ENCODE measurements at regions not wholly inside any gene's neighbourhood (a gene's known extent, or its start where the extent isn't known, plus 50 kb on each side); places are given as distances from the start of the nearest gene placed in this dataset.

- no peaks in the 10 kb centered on the region for H3K9me1 ChIP-seq (replicated peaks; ENCODE audit: control insufficient read depth, extremely low read depth, insufficient read depth, low read length)
- H3K9ac ChIP-seq (replicated peaks; ENCODE audit: extremely low read depth, insufficient read depth, low read length), result no peak overlapping the region
- H3K4me1 ChIP-seq (ENCODE audit: control insufficient read depth, extremely low read depth, insufficient read depth, low read length), result no peaks in the 10 kb centered on the region
- no peaks in the 10 kb centered on the region for H4K20me1 ChIP-seq (replicated peaks; ENCODE audit: control insufficient read depth, extremely low read depth, insufficient read depth, low read length)
- H3K79me2 ChIP-seq (ENCODE audit: control insufficient read depth, insufficient read depth, low read length), result no peaks in the 10 kb centered on the region
- no TSS peak for BruUV-seq (replicated peaks)
- no peak overlapping the region for H3K4me3 ChIP-seq (replicated peaks in 1 of 3; ENCODE audit: insufficient read depth in 1 of 3, low read depth in 1 of 3, low read length in 3 of 3)
- dilution Hi-C loops (cut with MboI; ENCODE audit: extremely low pct_ligation_motif_present, low sequenced_read_pairs) (no loop called here), intact Hi-C loops (cut with micrococcal nuclease) (no loop called here)
- no peak for DNase-seq (ENCODE audit: low read depth, low spot score)
- no peaks in the 10 kb centered on the region for H3K36me3 ChIP-seq (ENCODE audit: control insufficient read depth in 2 of 2, extremely low read depth in 1 of 2, insufficient read depth in 2 of 2, low read length in 2 of 2)
- no peak overlapping the region for H3K4me2 ChIP-seq (ENCODE audit: insufficient read depth, low read length)
- TF ChIP-seq CTCF (IDR thresholded peaks at IDR 0.05; ENCODE audit: extremely low read depth in 1 of 2, insufficient read depth in 1 of 2, low read depth in 1 of 2, low read length in 2 of 2), result no peak
- no peak for TF ChIP-seq POLR2AphosphoS5 (IDR thresholded peaks at IDR 0.05; ENCODE audit: insufficient read depth, low read depth, low read length)
- no peak for TF ChIP-seq JUN (IDR thresholded peaks at IDR 0.05; ENCODE audit: borderline replicate concordance, insufficient read depth, insufficient read length, low read depth)
- TF ChIP-seq POLR2A (IDR thresholded peaks at IDR 0.05; ENCODE audit: low read depth, low read length), result no peak
- TF ChIP-seq EZH2 (IDR thresholded peaks at IDR 0.05; ENCODE audit: borderline replicate concordance, low read depth, low read length, severe bottlenecking), result no peak
- TF ChIP-seq MAX (IDR thresholded peaks at IDR 0.05; ENCODE audit: insufficient read depth, insufficient read length), result no peak
- no peak for TF ChIP-seq GATA2 (IDR thresholded peaks at IDR 0.05; ENCODE audit: insufficient read depth, insufficient read length, low read depth, low read length)
- TF ChIP-seq FOS (IDR thresholded peaks at IDR 0.05; ENCODE audit: borderline replicate concordance, insufficient read depth, low read length), result no peak
- TF ChIP-seq MYC (IDR thresholded peaks at IDR 0.05; ENCODE audit: low read depth, low read length), result no peak
- H2AFZ ChIP-seq (ENCODE audit: low read depth, low read length), result no peak overlapping the region
- no peaks in the 10 kb centered on the region for H3K9me3 ChIP-seq (replicated peaks; ENCODE audit: control insufficient read depth, insufficient read depth, low read length)
- H3K27me3 ChIP-seq (ENCODE audit: control insufficient read depth in 2 of 2, insufficient read depth in 2 of 2, low read length in 2 of 2), result no peaks in the 10 kb centered on the region
- FAIRE-seq, result no peak
- H3K27ac ChIP-seq (ENCODE audit: insufficient read depth, low read depth, low read length), result no peak overlapping the region
- ChIA-PET CTCF (no interaction called here), POLR2A (interaction anchor here (0.7 kb wide), 1 partner anchor 469 kb away, joined by 3 read pairs; no protein-coding TSS in a partner anchor)
Observed at GRCh38 chr12:5371631-5372030, 60.3 kb upstream of the NTF3 start.

All from endothelial cell of umbilical vein (primary cell).